Activated T-helper 1 cell treated with anti-CD3 and anti-CD28 coated beads, Interleukin-12 subunit alpha, Interleukin-12 subunit beta, Interleukin-2, Interleukin-4 antibody, amounts not matched to agents 30 ng/mL and 10 ng/mL and 1 ng/mL, durations not matched to agents 14 hours and 24 hours and 36 hours (primary cell): ENCODE measurements at regions not wholly inside any gene's neighbourhood (a gene's known extent, or its start where the extent isn't known, plus 50 kb on each side); places are given as distances from the start of the nearest gene placed in this dataset.

Source experiments
- DNase-seq: peaks from one replicate; pipeline ENCODE4 v3.0.0; 2021; ENCODE audit warnings: low spot score
- H3K27ac Mint-ChIP-seq: one replicate; pipeline ENCODE4 v1.8.0; 2021; ENCODE audit warnings: mild to moderate bottlenecking, mixed read lengths
- H3K27me3 Mint-ChIP-seq: one replicate; pipeline ENCODE4 v1.8.0; 2022; ENCODE audit warnings: mild to moderate bottlenecking, moderate library complexity, mixed read lengths; ENCODE audit not compliant: insufficient read depth
- H3K36me3 Mint-ChIP-seq: one replicate; pipeline ENCODE4 v1.8.0; 2021; ENCODE audit warnings: low read depth, mixed read lengths
- H3K4me1 Mint-ChIP-seq: one replicate; pipeline ENCODE4 v1.8.0; 2021; ENCODE audit warnings: low read depth, mixed read lengths
- H3K4me3 Mint-ChIP-seq: one replicate; pipeline ENCODE4 v1.8.0; 2021; ENCODE audit warnings: mild to moderate bottlenecking, moderate library complexity, mixed read lengths
- H3K9me3 Mint-ChIP-seq: one replicate; pipeline ENCODE4 v1.8.0; 2021; ENCODE audit warnings: mixed read lengths
- intact Hi-C: fragments of 100-400 bp; cut with micrococcal nuclease; formaldehyde crosslinking; loops from one replicate; pipeline ENCODE4 v1.15.1; 2024

DNA sequence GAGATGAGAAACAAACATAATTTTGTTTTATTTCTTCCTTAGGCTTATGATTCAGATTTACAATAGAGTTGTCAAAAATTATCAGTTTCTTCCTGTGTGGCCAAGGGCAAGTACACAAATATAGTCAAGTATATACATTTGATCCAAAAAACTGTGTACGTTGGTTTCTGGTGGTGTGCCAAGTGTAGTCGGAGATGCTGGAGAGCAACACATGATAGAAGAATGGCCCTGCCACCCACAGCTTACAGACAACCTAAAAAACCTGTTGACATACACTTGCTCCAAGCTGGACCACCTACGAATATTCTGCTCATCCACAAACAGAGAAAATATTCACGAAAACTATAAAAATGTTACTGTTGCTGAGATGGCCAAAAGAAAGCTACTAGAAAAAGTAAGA is 890.8 kb upstream of the PHF14 start:
- Mint-ChIP-seq H3K4me3 (no peak overlapping the region), H3K9me3 (no peaks in the 10 kb centered on the region), H3K27ac (no peak overlapping the region), H3K36me3 (no peaks in the 10 kb centered on the region), H3K4me1 (no peaks in the 10 kb centered on the region), H3K27me3 (no peaks in the 10 kb centered on the region)
- no peak for DNase-seq
- intact Hi-C loops, result no loop called here

- H3K4me1 Mint-ChIP-seq, result no peaks in the 10 kb centered on the region
- no peaks in the 10 kb centered on the region for H3K9me3 Mint-ChIP-seq
- intact Hi-C loops, result no loop called here
Measured at GRCh38 chr7:10083766-10084165, 889.9 kb upstream of the PHF14 start.

GRCh38 chr7:10085231-10085630 is 888.4 kb upstream of the PHF14 start:
- no peaks in the 10 kb centered on the region for H3K4me1 Mint-ChIP-seq
- H3K27ac Mint-ChIP-seq, result no peak overlapping the region
- H3K27me3 Mint-ChIP-seq, result no peaks in the 10 kb centered on the region
- no peaks in the 10 kb centered on the region for H3K9me3 Mint-ChIP-seq
- no peak for DNase-seq
- no peak overlapping the region for H3K4me3 Mint-ChIP-seq
- no peaks in the 10 kb centered on the region for H3K36me3 Mint-ChIP-seq
- intact Hi-C loops, result no loop called here

More at GRCh38 chr7:10083766-10084165, 889.9 kb upstream of the PHF14 start:
- Mint-ChIP-seq H3K27ac (no peak overlapping the region), H3K36me3 (no peaks in the 10 kb centered on the region), H3K27me3 (no peaks in the 10 kb centered on the region), H3K4me3 (no peak overlapping the region)
- no peak for DNase-seq

- no peak overlapping the region for H3K27ac Mint-ChIP-seq
- DNase-seq, result no peak
- no peaks in the 10 kb centered on the region for H3K9me3 Mint-ChIP-seq
- H3K36me3 Mint-ChIP-seq, result no peaks in the 10 kb centered on the region
- H3K4me1 Mint-ChIP-seq, result no peaks in the 10 kb centered on the region
- intact Hi-C loops, result no loop called here
- H3K4me3 Mint-ChIP-seq, result no peak overlapping the region
- no peaks in the 10 kb centered on the region for H3K27me3 Mint-ChIP-seq
Measured at GRCh38 chr7:10100572-10100971, 873.1 kb upstream of the PHF14 start.

- intact Hi-C loops, result no loop called here
- Mint-ChIP-seq H3K36me3 (no peaks in the 10 kb centered on the region), H3K27ac (no peak overlapping the region), H3K9me3 (no peaks in the 10 kb centered on the region), H3K4me1 (no peaks in the 10 kb centered on the region), H3K27me3 (no peaks in the 10 kb centered on the region), H3K4me3 (no peak overlapping the region)
- no peak for DNase-seq
Measured at GRCh38 chr7:10101351-10101750, 872.3 kb upstream of the PHF14 start.

- intact Hi-C loops, result no loop called here
- DNase-seq, result no peak
- no peak overlapping the region for H3K4me3 Mint-ChIP-seq
- H3K27ac Mint-ChIP-seq, result no peak overlapping the region
- H3K36me3 Mint-ChIP-seq, result no peaks in the 10 kb centered on the region
- H3K9me3 Mint-ChIP-seq, result no peaks in the 10 kb centered on the region
- H3K27me3 Mint-ChIP-seq, result no peaks in the 10 kb centered on the region
- no peaks in the 10 kb centered on the region for H3K4me1 Mint-ChIP-seq
Measured at GRCh38 chr7:10104292-10104691, 869.4 kb upstream of the PHF14 start.

- H3K4me3 Mint-ChIP-seq, result no peak overlapping the region
- H3K9me3 Mint-ChIP-seq, result no peaks in the 10 kb centered on the region
- intact Hi-C loops, result no loop called here
- no peaks in the 10 kb centered on the region for H3K36me3 Mint-ChIP-seq
- H3K4me1 Mint-ChIP-seq, result no peaks in the 10 kb centered on the region
- no peaks in the 10 kb centered on the region for H3K27me3 Mint-ChIP-seq
- DNase-seq, result no peak
- H3K27ac Mint-ChIP-seq, result no peak overlapping the region
Measured at GRCh38 chr7:10106609-10107008, 867.1 kb upstream of the PHF14 start.

DNA sequence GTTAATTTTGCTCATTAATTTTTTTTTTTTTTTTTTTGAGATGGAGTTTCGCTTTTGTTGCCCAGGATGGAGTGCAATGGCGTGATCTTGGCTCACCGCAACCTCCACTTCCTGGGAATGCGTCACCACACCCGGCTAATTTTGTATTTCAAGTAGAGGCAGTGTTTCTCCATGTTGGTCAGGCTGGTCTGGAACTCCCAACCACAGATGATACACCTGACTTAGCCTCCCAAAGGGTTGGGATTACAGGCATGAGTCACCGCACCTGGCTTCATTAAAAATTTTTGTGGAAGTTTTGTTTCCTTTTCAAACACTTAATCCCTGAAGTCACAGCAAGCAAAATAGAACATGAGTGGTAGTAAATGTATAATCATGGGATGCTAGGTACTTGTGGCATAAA is 857.2 kb upstream of the PHF14 start:
- Mint-ChIP-seq H3K36me3 (no peaks in the 10 kb centered on the region), H3K27ac (no peak overlapping the region), H3K27me3 (no peaks in the 10 kb centered on the region), H3K4me3 (no peak overlapping the region), H3K9me3 (peaks cover 6% of the 10 kb centered on the region), H3K4me1 (no peaks in the 10 kb centered on the region)
- DNase-seq, result no peak
- intact Hi-C loops, result no loop called here

DNA sequence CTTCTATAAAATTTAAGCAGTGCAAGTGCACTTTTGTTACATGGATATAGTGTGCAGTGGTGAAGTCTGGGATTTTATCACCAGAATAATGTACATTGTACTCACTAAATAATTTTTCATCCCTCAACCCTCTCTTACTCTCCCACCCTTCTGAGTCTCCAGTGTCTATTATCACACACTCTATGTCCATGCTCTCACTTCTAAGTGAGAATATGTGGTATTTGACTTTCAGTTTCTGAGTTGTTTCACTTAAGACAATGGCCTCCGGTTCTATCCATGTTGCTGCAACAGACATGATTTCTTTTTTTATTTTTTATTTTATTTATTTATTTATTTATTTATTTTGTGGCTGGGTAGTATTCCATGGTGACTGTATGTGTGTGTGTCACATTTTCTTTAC is 855.9 kb upstream of the PHF14 start:
- H3K4me1 Mint-ChIP-seq, result no peaks in the 10 kb centered on the region
- intact Hi-C loops, result no loop called here
- no peak for DNase-seq
- H3K27ac Mint-ChIP-seq, result no peak overlapping the region
- no peaks in the 10 kb centered on the region for H3K27me3 Mint-ChIP-seq
- peaks cover 6% of the 10 kb centered on the region for H3K9me3 Mint-ChIP-seq
- no peaks in the 10 kb centered on the region for H3K36me3 Mint-ChIP-seq
- no peak overlapping the region for H3K4me3 Mint-ChIP-seq

DNA sequence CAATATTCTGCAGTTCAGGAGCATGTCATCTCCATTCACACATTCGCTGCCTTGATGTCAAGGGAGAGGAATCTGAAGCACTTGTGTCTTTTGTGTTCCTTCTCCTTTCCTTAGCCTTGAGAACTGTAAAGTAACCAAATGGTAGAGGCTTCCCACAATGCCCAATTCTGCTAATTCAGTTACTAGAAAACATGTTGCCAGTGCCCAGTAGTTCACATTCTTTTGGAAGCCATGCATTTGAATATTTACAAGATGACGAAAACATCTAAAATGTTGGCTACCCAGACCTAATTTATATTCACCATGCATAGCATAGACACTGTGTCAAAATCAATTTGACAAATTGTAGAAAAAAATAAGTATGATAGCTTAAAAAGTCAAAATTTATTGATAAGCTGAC is 852.7 kb upstream of the PHF14 start:
- Mint-ChIP-seq H3K4me3 (no peak overlapping the region), H3K4me1 (no peaks in the 10 kb centered on the region), H3K27me3 (no peaks in the 10 kb centered on the region), H3K36me3 (no peaks in the 10 kb centered on the region), H3K9me3 (peaks cover 6% of the 10 kb centered on the region), H3K27ac (no peak overlapping the region)
- intact Hi-C loops, result no loop called here
- DNase-seq, result no peak

GRCh38 chr7:10121631-10122030 is 852.0 kb upstream of the PHF14 start:
- Mint-ChIP-seq H3K9me3 (peaks cover 6% of the 10 kb centered on the region), H3K36me3 (no peaks in the 10 kb centered on the region), H3K27ac (no peak overlapping the region), H3K27me3 (no peaks in the 10 kb centered on the region), H3K4me3 (no peak overlapping the region), H3K4me1 (no peaks in the 10 kb centered on the region)
- intact Hi-C loops, result no loop called here
- no peak for DNase-seq

GRCh38 chr7:10122551-10123100 is 851.0 kb upstream of the PHF14 start:
- DNase-seq, result no peak
- Mint-ChIP-seq H3K27me3 (no peaks in the 10 kb centered on the region), H3K4me3 (no peak overlapping the region), H3K27ac (no peak overlapping the region), H3K36me3 (no peaks in the 10 kb centered on the region), H3K9me3 (peaks cover 3% of the 10 kb centered on the region), H3K4me1 (no peaks in the 10 kb centered on the region)
- intact Hi-C loops, result no loop called here

DNA sequence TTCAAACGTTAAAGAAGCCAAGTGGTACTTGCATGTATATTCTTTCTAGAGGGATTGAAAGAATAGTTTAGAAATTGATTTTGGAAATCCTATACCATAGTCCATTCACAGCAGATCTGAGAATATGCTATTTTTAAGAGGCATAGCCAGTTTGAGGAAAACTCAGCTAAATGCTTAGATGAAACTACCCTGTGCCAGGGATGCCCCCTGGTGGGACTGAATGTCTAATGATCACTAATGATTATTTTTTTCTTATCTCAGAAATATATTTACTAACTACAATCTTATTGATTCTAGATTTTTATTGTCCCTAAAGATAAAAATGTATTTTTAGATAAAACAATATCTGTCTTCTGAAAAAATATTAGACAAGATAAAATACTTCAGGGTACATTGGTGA is 844.9 kb upstream of the PHF14 start:
- Mint-ChIP-seq H3K9me3 (no peaks in the 10 kb centered on the region), H3K4me3 (no peak overlapping the region), H3K36me3 (no peaks in the 10 kb centered on the region), H3K4me1 (no peaks in the 10 kb centered on the region), H3K27ac (no peak overlapping the region), H3K27me3 (no peaks in the 10 kb centered on the region)
- intact Hi-C loops, result no loop called here
- no peak for DNase-seq

- Mint-ChIP-seq H3K4me1 (no peaks in the 10 kb centered on the region), H3K36me3 (no peaks in the 10 kb centered on the region), H3K27ac (no peak overlapping the region), H3K27me3 (no peaks in the 10 kb centered on the region), H3K4me3 (no peak overlapping the region), H3K9me3 (no peaks in the 10 kb centered on the region)
- intact Hi-C loops, result no loop called here
- no peak for DNase-seq
Measured at GRCh38 chr7:10138087-10138854, 835.4 kb upstream of the PHF14 start.
